GM12878 (cell line): ENCODE measurements at regions not wholly inside any gene's neighbourhood (a gene's known extent, or its start where the extent isn't known, plus 50 kb on each side); places are given as distances from the start of the nearest gene placed in this dataset.

ENCODE experiments used
- ATAC-seq: fragments of 200-7000 bp; cut with Tn5 transposase; 3 replicates; pipeline ENCODE4 v1.9.1; 2020; ENCODE audit warnings: mild to moderate bottlenecking, moderate library complexity
- BruUV-seq: library from RNA; stranded (reverse); fragments of 400-500 nt; replicated peaks from 2 replicates; lab custom pipeline; 2021; lab: Mats Ljungman, UMichigan
- CTCF ChIA-PET: fragments of 300-600 bp; sonication (Branson Sonifier 250); formaldehyde crosslinking; extraction: SDS; loops from one replicate; lab custom pipeline; 2021; ENCODE audit warnings: inconsistent platforms; lab: Yijun Ruan, JAX
- POLR2A ChIA-PET: fragments of 350-600 bp; formaldehyde crosslinking; extraction: SDS; loops from one replicate; lab custom pipeline; 2021; ENCODE audit warnings: inconsistent platforms; lab: Charles Lee
- RAD21 ChIA-PET: fragments of 300-600 bp; sonication (Branson Sonifier 250); formaldehyde crosslinking; loops from one replicate; lab custom pipeline; 2023; ENCODE audit warnings: antibody characterized with exemption; ENCODE audit not compliant: unreplicated experiment; lab: Charles Lee
- SMC1A ChIA-PET: fragments of 300-600 bp; sonication (Branson Sonifier 250); formaldehyde crosslinking; loops from one replicate; lab custom pipeline; 2023; ENCODE audit not compliant: unreplicated experiment, uncharacterized antibody; lab: Charles Lee
- DNase-seq: peaks from one replicate; pipeline ENCODE4 v3.0.0-alpha.2; 2011; ENCODE audit warnings: low read depth, low spot score
- FAIRE-seq: peaks from 3 replicates; lab custom pipeline; 2011; peaks lifted over from hg19 to GRCh38; lab: Jason Lieb, UNC
- H2AFZ ChIP-seq: 2 replicates; pipeline ENCODE4 v1.6.0; 2011; ENCODE audit warnings: low read depth, low read length, control low read depth; ENCODE audit not compliant: control insufficient read depth
- H3K27ac ChIP-seq: 2 replicates; pipeline ENCODE4 v1.5.1; 2011; ENCODE audit warnings: control low read depth; ENCODE audit not compliant: control insufficient read depth, insufficient read depth
- H3K27me3 ChIP-seq, 2 experiments: replicated peaks in 1 of 2; 2 replicates each; pipeline versions ENCODE4 v1.6.0 to v1.6.1; 2011; ENCODE audit warnings: low read length in 1 of 2; ENCODE audit not compliant: control insufficient read depth in 2 of 2, insufficient read depth in 2 of 2
- H3K36me3 ChIP-seq, 2 experiments: 2 replicates each; pipeline ENCODE4 v1.5.1; 2011; ENCODE audit warnings: low read length in 1 of 2; ENCODE audit not compliant: control insufficient read depth in 2 of 2, insufficient read depth in 2 of 2
- H3K4me1 ChIP-seq: 2 replicates; pipeline ENCODE4 v1.6.1; 2011; ENCODE audit warnings: mild to moderate bottlenecking, low read length, moderate library complexity, mixed read lengths; ENCODE audit not compliant: control insufficient read depth, insufficient read depth
- H3K4me2 ChIP-seq: 2 replicates; pipeline ENCODE4 v1.6.0; 2011; ENCODE audit warnings: control low read depth; ENCODE audit not compliant: control insufficient read depth, insufficient read depth
- H3K4me3 ChIP-seq: fragments of 200-600 bp; sonication (generic); 2 replicates; pipeline ENCODE4 v1.5.1; 2016
- H3K79me2 ChIP-seq: 2 replicates; pipeline ENCODE4 v1.6.0; 2011; ENCODE audit warnings: low read length; ENCODE audit not compliant: control insufficient read depth, insufficient read depth
- H3K9ac ChIP-seq: 2 replicates; pipeline ENCODE4 v1.8.0; 2011; ENCODE audit warnings: low read length, control low read depth, mixed read lengths; ENCODE audit not compliant: control insufficient read depth, insufficient read depth
- H3K9me3 ChIP-seq: replicated peaks from 3 replicates; pipeline ENCODE4 v1.5.1; 2011; ENCODE audit warnings: mild to moderate bottlenecking, low read length; ENCODE audit not compliant: control insufficient read depth, insufficient read depth
- H4K20me1 ChIP-seq: 2 replicates; pipeline ENCODE4 v1.6.0; 2011; ENCODE audit not compliant: control insufficient read depth, insufficient read depth
- BHLHE40 ChIP-seq, 2 experiments: fragments of 450-650 bp in 1 of 2; IDR thresholded peaks; 2 replicates each; pipeline ENCODE4 v1.6.1; 2011 to 2017; ENCODE audit warnings: low read depth in 2 of 2, borderline replicate concordance in 1 of 2, improper control_type of control experiment in 1 of 2, low read length in 1 of 2, mild to moderate bottlenecking in 1 of 2
- CBFB ChIP-seq: IDR thresholded peaks from 2 replicates; pipeline ENCODE4 v1.6.1; 2016; ENCODE audit warnings: antibody characterized with exemption, low read depth
- CHD4 ChIP-seq: fragments of 200-600 bp; sonication (generic); IDR thresholded peaks from 2 replicates; pipeline ENCODE4 v1.6.1; 2016; ENCODE audit warnings: mild to moderate bottlenecking
- EGR1 ChIP-seq, 2 experiments: IDR thresholded peaks; 1 replicate in 1 of 2; 2 replicates in 1 of 2; pipeline ENCODE4 v1.6.1; 2011 to 2012; ENCODE audit warnings: low read depth in 2 of 2, low read length in 2 of 2, borderline replicate concordance in 1 of 2, mild to moderate bottlenecking in 1 of 2, moderate library complexity in 1 of 2
- HDAC6 ChIP-seq: fragments of 200-600 bp; sonication (generic); IDR thresholded peaks from one replicate; pipeline ENCODE4 v1.8.0; 2017; ENCODE audit warnings: antibody characterized with exemption; ENCODE audit not compliant: unreplicated experiment
- HSF1 ChIP-seq: fragments of 150-350 bp; IDR thresholded peaks from 2 replicates; pipeline ENCODE4 v1.6.1; 2014; ENCODE audit warnings: mild to moderate bottlenecking, low read depth, low read length
- PML ChIP-seq: IDR thresholded peaks from 2 replicates; pipeline ENCODE4 v1.6.1; 2012; ENCODE audit warnings: low read length, inconsistent platforms
- STAT1 ChIP-seq: fragments of 450-650 bp; conservative IDR thresholded peaks from 2 replicates; pipeline ENCODE4 v1.6.1; 2014; ENCODE audit warnings: antibody characterized with exemption, mild to moderate bottlenecking
- STAT3 ChIP-seq: IDR thresholded peaks from 2 replicates; pipeline ENCODE4 v1.6.1; 2011; ENCODE audit warnings: low read depth, low read length, improper control_type of control experiment
- ZBTB40 ChIP-seq: fragments of 450-650 bp; IDR thresholded peaks from 2 replicates; pipeline ENCODE4 v1.6.1; 2016; ENCODE audit warnings: mild to moderate bottlenecking, moderate library complexity, borderline replicate concordance
- WGBS: methylation state at CpG from one replicate; pipeline ENCODE4 v1.1.6; 2016; ENCODE audit warnings: low lambda C conversion rate; ENCODE audit not compliant: insufficient replicate concordance, insufficient coverage; ENCODE audit errors: missing lambda C conversion rate; 5-methylcytosine and 5-hydroxymethylcytosine counted together
- in situ Hi-C: fragments of 300-500 bp; cut with MboI; formaldehyde crosslinking; loops from 9 replicates; pipeline ENCODE4 v1.14.3; 2018; ENCODE audit warnings: mixed read lengths
- intact Hi-C: fragments of 100-400 bp; cut with micrococcal nuclease; formaldehyde crosslinking; loops from one replicate; pipeline ENCODE4 v1.14.2; 2022; ENCODE audit not compliant: unreplicated experiment
- TF ChIP-seq, protein P1 (sequence below): fragments of 450-650 bp; IDR thresholded peaks from 2 replicates; pipeline ENCODE4 v1.6.1; 2018; ENCODE audit warnings: mild to moderate bottlenecking, low read depth, moderate library complexity; ENCODE audit not compliant: partially characterized antibody

DNA sequence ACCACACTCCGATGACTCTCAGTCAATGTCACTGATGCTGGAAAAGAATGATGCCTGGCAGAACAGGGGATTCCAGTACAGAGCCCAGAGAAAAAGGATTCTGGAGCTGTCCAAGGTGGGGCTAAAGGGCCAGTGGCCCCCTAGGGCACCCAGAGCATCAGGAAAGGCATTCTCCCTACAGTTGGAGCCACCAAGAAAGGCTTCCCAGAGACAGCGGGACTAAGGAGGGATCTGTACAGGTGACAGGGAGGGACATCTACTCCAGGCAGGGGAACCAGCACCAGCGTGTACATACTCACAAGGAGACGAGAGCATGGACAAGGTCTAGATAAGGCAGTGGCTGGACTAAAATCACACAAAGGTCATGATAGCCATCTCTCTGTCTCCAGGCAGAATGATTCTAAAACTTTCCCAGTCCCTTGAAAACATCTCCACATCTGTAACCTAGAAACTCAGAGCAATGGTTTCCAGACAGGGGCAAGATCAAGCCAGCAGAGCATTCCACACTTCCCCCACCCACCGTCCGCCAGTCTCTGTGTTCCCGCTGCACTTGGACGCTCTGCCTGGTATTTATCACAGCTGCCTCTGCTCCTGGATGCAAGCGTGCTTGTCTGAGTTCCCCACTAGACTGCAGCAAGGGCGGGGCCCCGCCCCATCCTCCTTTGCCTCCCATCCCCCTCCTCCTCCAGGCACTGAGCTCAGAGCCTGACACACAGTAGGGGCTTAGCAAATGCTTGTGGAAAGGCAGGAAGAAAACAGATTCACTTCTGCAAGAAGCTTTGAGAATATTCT lies 111.6 kb upstream of the ZC3H12A start:
- no TSS peak for BruUV-seq
- peaks cover 0 to 7% of the 10 kb centered on the region in 2 experiments for H3K27me3 ChIP-seq
- H2AFZ ChIP-seq = no peak overlapping the region
- intact Hi-C loops = no loop called here
- WGBS = 10% methylated on average over 11 of the region's 11 CpGs
- no peaks in the 10 kb centered on the region for H3K4me1 ChIP-seq
- no peak overlapping the region for H3K27ac ChIP-seq
- no peak for DNase-seq
- ChIA-PET SMC1A (no interaction called here), RAD21 (no interaction called here), CTCF (no interaction called here), POLR2A (no interaction called here)
- H3K4me3 ChIP-seq = no peak overlapping the region
- no peaks in the 10 kb centered on the region for H3K36me3 ChIP-seq
- no peak overlapping the region for H3K4me2 ChIP-seq
- in situ Hi-C loops = no loop called here
- no peaks in the 10 kb centered on the region for H4K20me1 ChIP-seq
- no peaks in the 10 kb centered on the region for H3K79me2 ChIP-seq
- H3K9me3 ChIP-seq = no peaks in the 10 kb centered on the region; the same call in 2 of the 3 replicates
- no peak overlapping the region for H3K9ac ChIP-seq
- FAIRE-seq = no peak
- ATAC-seq = no peak
- no peak for TF ChIP-seq HDAC6
- TF ChIP-seq STAT3 = no peak
- no peak for TF ChIP-seq EGR1 (IDR thresholded peaks at IDR 0.05; ENCODE audit: borderline replicate concordance in 1 of 2, low read depth in 2 of 2, low read length in 2 of 2)
- no peak for TF ChIP-seq CBFB
- no peak for TF ChIP-seq ZBTB40
- TF ChIP-seq BHLHE40 (IDR thresholded peaks at IDR 0.05; ENCODE audit: borderline replicate concordance in 1 of 2, low read depth in 2 of 2, low read length in 1 of 2) = no peak
- TF ChIP-seq STAT1 = no peak
- TF ChIP-seq CHD4 = no peak
- no peak for TF ChIP-seq PML
- TF ChIP-seq HSF1 = no peak
- TF ChIP-seq, protein P1, sequence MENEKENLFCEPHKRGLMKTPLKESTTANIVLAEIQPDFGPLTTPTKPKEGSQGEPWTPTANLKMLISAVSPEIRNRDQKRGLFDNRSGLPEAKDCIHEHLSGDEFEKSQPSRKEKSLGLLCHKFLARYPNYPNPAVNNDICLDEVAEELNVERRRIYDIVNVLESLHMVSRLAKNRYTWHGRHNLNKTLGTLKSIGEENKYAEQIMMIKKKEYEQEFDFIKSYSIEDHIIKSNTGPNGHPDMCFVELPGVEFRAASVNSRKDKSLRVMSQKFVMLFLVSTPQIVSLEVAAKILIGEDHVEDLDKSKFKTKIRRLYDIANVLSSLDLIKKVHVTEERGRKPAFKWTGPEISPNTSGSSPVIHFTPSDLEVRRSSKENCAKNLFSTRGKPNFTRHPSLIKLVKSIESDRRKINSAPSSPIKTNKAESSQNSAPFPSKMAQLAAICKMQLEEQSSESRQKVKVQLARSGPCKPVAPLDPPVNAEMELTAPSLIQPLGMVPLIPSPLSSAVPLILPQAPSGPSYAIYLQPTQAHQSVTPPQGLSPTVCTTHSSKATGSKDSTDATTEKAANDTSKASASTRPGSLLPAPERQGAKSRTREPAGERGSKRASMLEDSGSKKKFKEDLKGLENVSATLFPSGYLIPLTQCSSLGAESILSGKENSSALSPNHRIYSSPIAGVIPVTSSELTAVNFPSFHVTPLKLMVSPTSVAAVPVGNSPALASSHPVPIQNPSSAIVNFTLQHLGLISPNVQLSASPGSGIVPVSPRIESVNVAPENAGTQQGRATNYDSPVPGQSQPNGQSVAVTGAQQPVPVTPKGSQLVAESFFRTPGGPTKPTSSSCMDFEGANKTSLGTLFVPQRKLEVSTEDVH = no peak
